ENCODE measurements at regions not wholly inside any gene's neighbourhood (a gene's known extent, or its start where the extent isn't known, plus 50 kb on each side); places are given as distances from the start of the nearest gene placed in this dataset.

- no peak for DNase-seq
- no peak for ATAC-seq
- Histone ChIP-seq H3K4me3 (ENCODE audit: low read length) (no peak overlapping the region), H3K27me3 (ENCODE audit: control insufficient read depth, insufficient read depth) (no peaks in the 10 kb centered on the region), H3K4me1 (ENCODE audit: control insufficient read depth, insufficient read depth, low read length) (no peaks in the 10 kb centered on the region), H3K27ac (ENCODE audit: low read length) (no peak overlapping the region), H3K9me3 (ENCODE audit: control insufficient read depth, low read length) (no peaks in the 10 kb centered on the region)
- intact Hi-C loops (cut with DNase I) = loop anchor here in 2 of 4 donors (5.0 to 10.0 kb wide), 2 partner anchors 304 to 306 kb away; no protein-coding TSS in a partner anchor
- WGBS = 80% methylated on average over 10 of the region's 10 CpGs
Measured at GRCh38 chr1:11338284-11338924, 65.4 kb downstream of the UBIAD1 start.

DNA sequence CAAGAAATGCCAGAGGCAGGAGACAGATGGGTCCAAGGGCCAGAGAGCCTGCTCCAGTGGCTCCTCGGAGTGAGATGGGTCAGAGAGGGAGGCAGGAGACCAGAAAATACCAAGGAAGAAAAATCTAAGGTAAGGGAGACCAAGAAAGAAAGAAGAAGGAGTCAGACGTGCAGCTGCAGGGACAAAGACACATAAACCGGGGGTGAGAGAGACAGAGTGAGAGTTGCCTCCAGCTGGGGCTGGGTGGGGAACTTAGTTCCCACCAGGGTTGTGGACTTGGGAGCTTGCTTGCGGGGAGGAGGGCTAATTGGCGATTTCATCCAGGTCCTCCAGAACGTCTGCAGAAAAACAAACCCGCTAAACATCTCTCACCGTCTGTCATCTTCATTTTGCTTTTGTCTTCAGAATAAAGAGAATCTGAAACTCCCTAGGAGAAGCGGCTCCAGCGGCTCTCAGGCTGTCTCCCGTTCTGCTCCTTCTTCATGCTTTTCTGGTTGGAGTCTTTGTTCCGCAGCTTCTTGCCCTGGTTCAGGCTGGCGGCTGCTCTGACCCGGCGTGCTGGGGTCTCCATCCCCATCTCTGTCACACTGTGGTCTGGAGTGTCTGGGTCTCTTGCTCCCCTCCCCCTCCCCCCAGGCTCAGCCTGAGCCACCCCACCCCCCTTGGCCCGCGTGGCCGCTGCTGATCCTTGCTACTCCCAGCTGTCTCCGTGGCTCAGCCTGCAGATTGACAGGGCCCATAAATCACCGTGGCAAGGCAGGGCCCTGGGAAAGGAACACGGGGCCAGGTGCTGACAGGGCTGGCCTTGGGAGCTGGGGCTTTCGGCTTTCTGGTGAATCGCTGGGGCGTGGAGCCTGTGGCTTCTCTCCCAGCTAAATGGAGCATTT is 66.6 kb downstream of the UBIAD1 start:
- WGBS = 13% methylated on average over 24 of the region's 24 CpGs
- Histone ChIP-seq H3K27ac (ENCODE audit: low read length) (no peak overlapping the region), H3K4me1 (ENCODE audit: control insufficient read depth, insufficient read depth, low read length) (no peaks in the 10 kb centered on the region), H3K27me3 (ENCODE audit: control insufficient read depth, insufficient read depth) (no peaks in the 10 kb centered on the region), H3K4me3 (ENCODE audit: low read length) (no peak overlapping the region), H3K9me3 (ENCODE audit: control insufficient read depth, low read length) (no peaks in the 10 kb centered on the region)
- intact Hi-C loops (cut with DNase I) = loop anchor here in 2 of 4 donors (5.0 to 10.0 kb wide), 2 partner anchors 303 to 305 kb away; no protein-coding TSS in a partner anchor
- ATAC-seq (no peak), DNase-seq (no peak)

- 46% methylated on average over 4 of the region's 4 CpGs for WGBS
- DNase-seq (no peak), ATAC-seq (no peak)
- Histone ChIP-seq H3K4me1 (ENCODE audit: control insufficient read depth, insufficient read depth, low read length) (no peaks in the 10 kb centered on the region), H3K9me3 (ENCODE audit: control insufficient read depth, low read length) (no peaks in the 10 kb centered on the region), H3K4me3 (ENCODE audit: low read length) (no peak overlapping the region), H3K27ac (ENCODE audit: low read length) (no peak overlapping the region), H3K27me3 (ENCODE audit: control insufficient read depth, insufficient read depth) (no peaks in the 10 kb centered on the region)
- intact Hi-C loops (cut with DNase I) = no loop called here
Measured at GRCh38 chr1:11340233-11340632, 67.2 kb downstream of the UBIAD1 start.

DNA sequence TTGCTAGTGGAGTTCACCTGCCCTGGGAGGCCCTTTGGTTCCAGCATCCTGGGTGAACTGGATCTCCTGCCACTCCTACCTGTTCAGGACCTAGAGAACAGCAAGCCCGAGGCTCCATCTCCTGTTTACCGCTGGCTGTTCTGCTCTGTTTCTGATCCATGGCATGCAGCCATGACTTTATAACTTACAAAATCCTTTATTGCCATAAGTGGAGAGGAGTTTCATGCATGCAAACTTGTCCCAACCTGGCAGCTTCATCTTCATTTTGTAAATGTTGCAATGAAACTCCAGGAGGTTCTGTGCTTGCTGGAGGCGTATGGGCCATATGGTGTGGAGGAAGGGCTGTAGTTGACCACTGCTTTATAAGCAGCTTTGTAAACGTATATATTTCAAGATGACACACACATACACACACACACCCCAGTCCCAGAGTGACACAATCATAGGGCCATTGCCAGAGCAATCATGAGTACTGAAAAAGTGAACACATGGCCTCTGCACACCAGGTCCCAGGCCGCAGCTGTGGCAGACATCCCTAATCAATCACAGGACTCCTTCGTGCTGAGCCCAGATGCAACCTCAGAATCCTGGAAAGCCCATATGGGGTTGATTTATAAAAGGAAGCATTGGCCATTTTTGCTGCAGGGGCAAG is 69.0 kb downstream of the UBIAD1 start:
- H3K27me3 ChIP-seq (ENCODE audit: control insufficient read depth, insufficient read depth) = no peaks in the 10 kb centered on the region
- WGBS = 50% methylated on average over 6 of the region's 6 CpGs
- no peak overlapping the region for H3K27ac ChIP-seq (ENCODE audit: low read length)
- intact Hi-C loops (cut with DNase I) = no loop called here
- ATAC-seq (no peak), DNase-seq (no peak)
- no peaks in the 10 kb centered on the region for H3K4me1 ChIP-seq (ENCODE audit: control insufficient read depth, insufficient read depth, low read length)
- no peaks in the 10 kb centered on the region for H3K9me3 ChIP-seq (ENCODE audit: control insufficient read depth, low read length)
- H3K4me3 ChIP-seq (ENCODE audit: low read length) = no peak overlapping the region

GRCh38 chr1:11342621-11343032 is 69.6 kb downstream of the UBIAD1 start:
- H3K9me3 ChIP-seq (ENCODE audit: control insufficient read depth, low read length) = no peaks in the 10 kb centered on the region
- ATAC-seq = no peak
- intact Hi-C loops (cut with DNase I) = no loop called here
- H3K4me1 ChIP-seq (ENCODE audit: control insufficient read depth, insufficient read depth, low read length) = no peaks in the 10 kb centered on the region
- no peak overlapping the region for H3K4me3 ChIP-seq (ENCODE audit: low read length)
- DNase-seq = no peak
- WGBS = 54% methylated on average over 6 of the region's 6 CpGs
- no peaks in the 10 kb centered on the region for H3K27me3 ChIP-seq (ENCODE audit: control insufficient read depth, insufficient read depth)
- no peak overlapping the region for H3K27ac ChIP-seq (ENCODE audit: low read length)

DNA sequence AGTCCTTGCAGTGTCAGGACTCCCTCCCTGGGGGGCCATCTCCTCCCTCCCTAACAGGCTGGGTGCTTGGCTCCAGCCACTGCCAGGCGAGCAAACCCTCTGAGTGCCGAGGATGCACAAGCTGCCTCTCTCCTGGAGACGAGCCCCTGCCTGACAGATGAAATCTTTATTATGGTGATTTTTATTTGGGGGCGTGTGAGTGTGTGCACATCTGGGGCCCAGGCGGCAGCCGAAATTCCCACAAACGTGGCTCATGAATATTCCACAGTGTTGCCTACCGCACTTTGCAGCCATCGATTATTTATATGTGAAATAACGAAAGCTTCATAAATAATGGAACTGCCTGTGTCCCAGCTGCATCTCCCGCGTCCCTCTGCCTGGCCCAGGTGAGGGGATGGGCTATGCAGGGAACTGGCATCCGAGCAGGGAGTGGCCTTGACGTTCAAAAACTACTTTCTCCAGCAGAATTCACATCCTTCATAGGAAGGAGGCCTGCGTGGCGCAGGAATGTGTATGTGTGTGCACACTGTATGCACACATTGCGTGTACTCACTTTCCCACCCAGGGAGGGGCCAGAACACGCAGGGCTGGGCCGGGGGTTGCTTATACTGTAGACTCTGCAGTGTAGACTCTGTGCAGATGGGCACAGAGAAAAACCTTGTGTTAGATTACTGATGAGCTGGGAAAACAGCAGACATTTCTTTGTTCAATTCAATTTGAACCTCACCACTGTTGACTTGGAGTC is 73.1 kb downstream of the UBIAD1 start:
- Histone ChIP-seq H3K4me1 (ENCODE audit: control insufficient read depth, insufficient read depth, low read length) (no peaks in the 10 kb centered on the region), H3K27ac (ENCODE audit: low read length) (no peak overlapping the region), H3K9me3 (ENCODE audit: control insufficient read depth, low read length) (peaks cover 2% of the 10 kb centered on the region), H3K4me3 (ENCODE audit: low read length) (no peak overlapping the region), H3K27me3 (ENCODE audit: control insufficient read depth, insufficient read depth) (no peaks in the 10 kb centered on the region)
- 56% methylated on average over 19 of the region's 19 CpGs for WGBS
- DNase-seq = no peak
- intact Hi-C loops (cut with DNase I) = no loop called here
- no peak for ATAC-seq

- intact Hi-C loops (cut with DNase I) = no loop called here
- 19% methylated on average over 14 of the region's 14 CpGs for WGBS
- ATAC-seq (no peak), DNase-seq (no peak)
- no peak overlapping the region for H3K27ac ChIP-seq (ENCODE audit: low read length)
- no peak overlapping the region for H3K4me3 ChIP-seq (ENCODE audit: low read length)
- H3K4me1 ChIP-seq (ENCODE audit: control insufficient read depth, insufficient read depth, low read length) = no peaks in the 10 kb centered on the region
- H3K27me3 ChIP-seq (ENCODE audit: control insufficient read depth, insufficient read depth) = no peaks in the 10 kb centered on the region
- H3K9me3 ChIP-seq (ENCODE audit: control insufficient read depth, low read length) = peaks cover 2% of the 10 kb centered on the region
Measured at GRCh38 chr1:11350265-11350664, 77.3 kb downstream of the UBIAD1 start.

DNA sequence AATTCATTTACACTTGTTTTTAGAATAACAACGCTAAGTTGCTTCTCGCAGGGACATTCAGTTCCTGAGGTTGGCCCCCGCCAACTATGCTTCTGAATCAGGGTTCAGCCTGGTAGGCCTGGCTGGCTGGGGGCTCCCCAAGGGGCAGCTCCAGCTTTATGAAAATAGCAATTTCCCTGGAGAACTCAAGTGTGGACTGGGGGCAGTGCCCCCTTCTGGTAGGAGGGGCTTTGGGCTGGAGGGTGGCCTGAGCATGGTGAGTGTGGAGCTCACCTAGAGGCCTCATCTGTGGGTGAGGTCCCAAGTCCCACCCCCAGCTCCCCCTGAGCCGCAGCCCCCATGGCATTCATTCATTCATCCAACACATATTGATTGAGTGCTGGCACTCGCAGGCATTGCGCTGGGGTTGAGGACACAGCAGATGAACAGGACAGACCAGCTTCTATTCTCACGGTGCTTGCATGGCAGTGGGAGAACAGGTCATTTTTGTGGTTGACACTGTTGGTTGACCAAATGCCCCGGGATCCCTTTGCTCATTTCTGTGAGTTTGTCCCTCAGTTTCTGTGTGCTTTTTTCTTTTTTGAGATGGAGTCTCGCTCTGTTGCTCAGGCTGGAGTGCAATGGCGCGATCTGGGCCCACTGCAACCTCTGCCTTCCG is 79.2 kb downstream of the UBIAD1 start:
- peaks cover 2% of the 10 kb centered on the region for H3K9me3 ChIP-seq (ENCODE audit: control insufficient read depth, low read length)
- intact Hi-C loops (cut with DNase I) = no loop called here
- H3K27me3 ChIP-seq (ENCODE audit: control insufficient read depth, insufficient read depth) = no peaks in the 10 kb centered on the region
- H3K4me1 ChIP-seq (ENCODE audit: control insufficient read depth, insufficient read depth, low read length) = no peaks in the 10 kb centered on the region
- ATAC-seq = no peak
- no peak overlapping the region for H3K4me3 ChIP-seq (ENCODE audit: low read length)
- DNase-seq = no peak
- WGBS = 91% methylated on average over 12 of the region's 12 CpGs
- H3K27ac ChIP-seq (ENCODE audit: low read length) = no peak overlapping the region

DNA sequence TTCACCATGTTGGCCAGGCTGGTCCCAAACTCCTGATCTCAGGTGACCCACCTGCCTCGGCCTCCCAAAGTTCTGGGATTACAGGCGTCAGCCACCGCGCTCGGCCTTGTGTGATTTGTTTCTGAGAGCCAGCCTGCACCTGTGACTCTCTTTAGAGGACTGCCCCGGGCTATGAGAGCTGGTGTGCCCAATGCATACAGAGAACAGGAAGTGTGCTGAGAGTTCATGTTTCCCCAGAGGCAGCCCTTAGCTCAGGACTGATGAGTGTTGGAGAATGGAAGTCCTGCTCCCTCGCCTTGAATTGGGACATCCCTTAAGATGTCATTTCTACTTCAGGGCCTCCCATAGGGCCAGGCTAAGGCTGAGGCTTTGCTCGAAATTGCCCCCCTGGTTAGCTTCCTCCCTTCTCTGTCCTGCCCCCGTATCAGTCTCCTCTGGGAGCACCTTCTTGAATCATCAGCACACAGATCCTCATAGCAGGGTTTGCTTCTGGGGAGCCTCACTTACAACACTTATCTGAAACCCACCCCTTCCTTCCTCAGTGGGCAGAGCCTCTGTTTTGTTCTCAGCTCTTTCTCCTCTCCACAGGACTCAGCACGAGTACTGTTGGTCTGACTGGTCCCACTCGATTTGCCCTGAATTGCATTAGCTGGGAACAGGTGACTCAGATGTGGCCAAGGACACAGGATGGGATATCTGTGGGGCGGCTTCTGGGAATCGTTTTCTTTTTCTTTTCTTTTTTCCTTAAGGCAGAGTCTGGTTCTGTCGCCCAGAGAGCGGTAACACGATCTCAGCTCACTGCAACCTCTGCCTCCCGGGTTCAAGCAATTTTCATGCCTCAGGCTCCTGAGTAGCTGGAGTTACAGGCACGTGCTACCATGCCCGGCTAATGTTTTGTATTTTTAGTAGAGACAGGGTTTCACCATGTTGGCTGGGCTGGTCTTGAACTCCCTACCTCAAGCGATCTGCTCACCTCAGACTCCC is 80.1 kb downstream of the UBIAD1 start:
- Histone ChIP-seq H3K4me3 (ENCODE audit: low read length) (no peak overlapping the region), H3K9me3 (ENCODE audit: control insufficient read depth, low read length) (peaks cover 2% of the 10 kb centered on the region), H3K27ac (ENCODE audit: low read length) (no peak overlapping the region), H3K4me1 (ENCODE audit: control insufficient read depth, insufficient read depth, low read length) (no peaks in the 10 kb centered on the region), H3K27me3 (ENCODE audit: control insufficient read depth, insufficient read depth) (no peaks in the 10 kb centered on the region)
- DNase-seq = no peak
- WGBS = 61% methylated on average over 20 of the region's 20 CpGs
- intact Hi-C loops (cut with DNase I) = no loop called here
- ATAC-seq = peak in 1 of 2 donors; percentile 28
